ENCODE measurements at regions not wholly inside any gene's neighbourhood (a gene's known extent, or its start where the extent isn't known, plus 50 kb on each side); places are given as distances from the start of the nearest gene placed in this dataset.
A peak's percentile ranks its signal among the peaks of the same experiment; 100 is the strongest.

DNA sequence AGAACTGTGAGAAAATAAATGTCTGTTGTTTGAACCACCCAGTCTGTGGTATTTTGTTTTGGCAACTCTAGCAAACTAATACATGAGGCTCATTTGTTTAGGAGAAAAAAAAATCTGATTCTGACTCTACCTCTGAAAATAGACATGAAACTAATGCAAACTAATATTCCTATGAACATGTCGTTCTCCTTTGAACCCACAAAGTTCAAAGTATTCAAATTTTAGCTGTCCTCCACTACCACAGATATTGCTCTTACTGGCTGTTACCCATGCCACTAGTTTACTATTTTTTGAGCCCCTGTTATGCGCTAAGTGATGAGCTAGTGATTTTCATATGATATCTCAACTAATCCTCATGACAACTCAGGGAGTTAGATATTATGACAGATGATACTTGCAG lies 58.8 kb upstream of the ZNF804B start:
- DNase-seq: no peak

DNA sequence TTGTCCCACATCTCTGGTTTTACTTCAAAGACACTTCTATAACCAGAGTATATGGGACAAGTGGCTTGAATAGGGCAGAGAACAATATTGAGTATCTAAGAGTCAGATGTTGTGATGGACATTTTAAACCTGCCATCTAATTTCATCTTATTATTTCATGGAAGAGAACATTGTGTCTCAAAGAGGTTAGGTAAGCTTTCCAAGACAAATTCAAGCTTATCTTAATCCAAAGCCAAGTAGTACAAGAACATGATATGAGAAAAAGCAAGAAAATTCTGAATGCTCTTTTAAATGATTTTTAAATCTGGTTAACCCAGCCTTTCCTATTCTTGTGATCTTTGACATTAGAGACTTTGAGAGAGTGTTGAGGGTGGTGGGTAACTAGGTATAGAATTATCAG lies 65.3 kb upstream of the ZNF804B start:
- DNase-seq: no peak

DNA sequence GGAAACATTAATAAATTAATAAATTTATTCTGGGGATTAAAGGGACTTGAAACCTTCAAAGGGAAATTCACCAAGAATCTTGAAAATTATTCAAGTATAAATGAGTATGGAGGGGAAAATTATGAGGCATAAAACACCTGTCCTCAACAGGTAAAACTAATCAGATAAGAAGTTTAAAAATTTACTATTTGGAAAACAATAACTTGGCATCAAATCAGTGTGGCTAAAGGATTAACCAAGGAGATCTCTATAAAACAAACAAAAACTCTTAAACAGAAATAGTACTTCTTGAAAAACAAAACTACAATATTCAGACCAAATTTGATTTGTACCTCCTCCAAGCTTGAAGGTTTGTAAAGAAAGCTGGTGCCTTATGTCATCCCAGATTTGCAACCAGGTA lies 66.4 kb upstream of the ZNF804B start:
- no peak for DNase-seq

DNA sequence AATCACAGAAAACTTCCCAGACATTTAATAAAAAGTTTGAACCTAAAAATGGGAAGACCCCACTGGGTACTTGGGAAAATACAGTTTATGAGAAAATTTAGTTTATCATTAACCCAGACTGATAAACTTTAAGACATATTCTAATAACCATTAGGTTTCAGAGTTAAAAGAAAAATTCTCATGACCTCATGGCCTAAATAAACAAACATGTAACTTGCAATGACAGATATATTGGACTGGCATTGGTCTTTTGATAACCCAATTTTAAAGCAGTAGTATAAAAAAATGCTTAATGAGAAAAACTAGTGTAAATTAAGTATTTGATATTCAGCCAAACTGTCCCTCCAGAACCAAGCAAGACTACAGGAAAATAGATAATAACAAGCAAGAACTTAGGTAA lies 67.0 kb upstream of the ZNF804B start:
- no peak for DNase-seq

DNA sequence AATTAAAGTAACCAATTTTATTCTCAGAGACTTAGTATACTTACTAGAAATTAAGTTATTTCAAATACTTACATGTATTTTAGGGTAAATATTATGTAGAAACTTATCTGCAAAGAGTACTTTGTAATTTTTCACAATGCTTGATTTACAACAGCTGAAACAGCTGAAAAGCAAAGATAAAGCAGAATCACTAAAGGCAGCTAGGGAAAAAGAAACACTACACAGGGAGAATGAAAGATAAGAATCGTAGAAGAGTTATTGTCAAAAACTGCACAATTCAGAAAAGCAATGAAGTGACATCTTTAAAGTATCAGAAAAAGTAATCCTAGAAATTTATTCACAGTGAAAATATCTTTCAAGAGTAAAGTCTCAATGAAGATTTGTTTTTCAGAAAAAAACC lies 69.7 kb upstream of the ZNF804B start:
- no peak for DNase-seq

DNA sequence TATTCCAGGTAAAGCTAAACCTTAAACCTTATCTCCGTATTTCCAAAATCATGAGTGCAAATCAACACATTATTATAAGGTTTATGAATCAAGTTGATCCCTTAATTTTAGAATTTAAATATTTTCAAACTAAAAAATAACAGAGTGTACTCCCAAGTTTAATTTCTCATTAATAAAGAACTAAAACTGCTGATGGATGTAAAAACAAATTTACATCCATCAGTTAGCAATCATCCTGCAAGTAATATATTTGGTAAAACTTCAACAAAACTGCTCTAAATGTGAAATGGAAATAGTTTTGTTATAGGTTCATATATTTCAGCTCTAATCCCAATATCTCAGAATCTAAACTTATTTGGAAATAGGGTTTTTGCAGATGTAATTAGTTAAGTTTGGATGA lies 71.3 kb upstream of the ZNF804B start:
- no peak for DNase-seq

DNA sequence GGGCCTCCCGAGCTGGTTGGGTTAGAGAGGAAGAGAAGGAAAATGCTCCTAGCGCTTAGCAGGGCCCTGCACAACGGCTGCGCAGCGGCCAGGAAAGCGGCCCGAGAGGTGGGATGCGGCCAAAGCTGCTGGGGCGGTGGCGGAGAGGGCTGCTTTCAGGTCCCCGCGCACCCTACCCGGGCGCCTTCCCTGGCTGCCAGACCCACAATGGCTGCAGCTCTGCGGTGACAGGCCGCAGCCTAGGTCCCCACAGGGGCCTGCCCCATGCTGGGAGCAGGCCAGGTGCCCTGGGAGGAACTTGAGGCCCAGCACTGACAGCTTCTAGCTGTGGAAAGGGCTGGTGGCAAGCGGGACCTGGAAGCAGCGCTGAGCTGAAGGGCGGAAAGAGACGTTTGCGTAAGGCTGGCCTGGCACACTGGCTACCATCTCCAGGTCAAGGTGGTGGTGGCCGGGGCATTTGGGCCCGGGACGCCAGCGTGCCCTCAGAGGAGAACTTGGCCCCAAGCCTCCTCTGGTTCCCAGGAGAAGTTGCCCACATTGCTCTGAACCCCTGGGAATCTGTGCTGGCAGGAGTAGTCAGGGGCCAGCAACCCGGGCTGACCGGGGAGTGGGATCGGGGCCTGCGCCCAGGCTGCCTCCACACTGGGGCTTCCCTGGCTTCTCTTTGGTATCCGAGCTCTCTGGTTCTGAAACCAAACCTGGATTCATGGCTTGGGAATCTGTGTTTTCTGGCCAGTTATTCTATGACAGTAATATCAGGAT lies 72.9 kb upstream of the ZNF804B start:
- DNase-seq: no peak

DNA sequence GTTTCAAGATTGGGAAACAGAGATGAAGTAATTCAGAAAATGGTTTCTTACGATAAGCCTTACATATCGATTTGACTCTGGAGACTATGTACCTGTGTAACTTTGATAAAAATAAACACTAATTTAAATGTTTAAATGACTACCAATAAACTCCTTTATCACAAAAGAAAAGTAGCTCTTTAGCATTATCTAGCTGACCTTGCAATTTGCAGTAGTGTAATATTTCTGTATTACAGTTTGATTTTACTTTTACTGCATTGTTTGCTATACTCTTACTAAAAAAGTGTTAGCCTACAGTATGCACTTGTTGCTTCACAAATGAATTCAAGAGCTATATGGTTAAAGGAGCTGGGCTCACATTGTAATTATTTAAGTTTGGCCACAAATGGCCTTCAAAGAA lies 77.8 kb upstream of the ZNF804B start:
- no peak for DNase-seq

DNA sequence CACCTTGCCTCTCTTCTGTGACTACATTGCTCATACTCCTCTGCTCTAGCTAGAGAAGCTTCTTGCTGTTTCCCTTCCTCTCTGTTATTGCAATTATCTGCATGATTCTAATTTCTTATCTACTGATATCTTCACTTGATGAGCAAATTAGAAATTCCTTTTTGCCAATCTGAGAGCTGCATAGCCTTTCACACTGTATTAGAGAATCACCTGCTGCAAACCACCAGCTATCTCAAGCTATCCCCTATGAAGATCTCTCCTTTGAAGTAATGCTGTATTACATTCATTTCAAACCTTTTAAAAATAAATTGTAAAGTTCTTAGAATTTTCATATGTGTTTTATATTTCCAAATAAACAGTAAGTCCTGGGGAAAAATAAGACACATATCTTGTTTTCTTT lies 89.0 kb upstream of the ZNF804B start:
- no peak for DNase-seq

DNA sequence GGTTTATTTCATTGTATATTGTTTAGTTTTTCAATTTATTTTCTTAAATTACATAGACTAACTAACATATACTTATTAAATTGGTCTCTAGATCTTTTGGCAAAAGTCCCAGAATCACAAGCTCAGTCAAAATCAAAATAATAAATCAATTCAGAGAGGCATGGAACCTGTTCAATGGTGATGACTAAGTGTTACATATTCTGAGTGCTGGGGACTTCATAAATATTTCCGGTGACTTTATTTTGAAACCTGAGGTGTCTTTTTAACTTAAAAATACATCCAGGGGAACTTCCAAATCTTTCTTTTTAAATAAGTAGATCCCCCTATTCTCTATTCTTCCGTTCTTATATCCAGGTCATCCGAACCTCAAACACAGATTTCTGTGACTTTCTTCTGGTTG lies 89.6 kb upstream of the ZNF804B start:
- DNase-seq: no peak

DNA sequence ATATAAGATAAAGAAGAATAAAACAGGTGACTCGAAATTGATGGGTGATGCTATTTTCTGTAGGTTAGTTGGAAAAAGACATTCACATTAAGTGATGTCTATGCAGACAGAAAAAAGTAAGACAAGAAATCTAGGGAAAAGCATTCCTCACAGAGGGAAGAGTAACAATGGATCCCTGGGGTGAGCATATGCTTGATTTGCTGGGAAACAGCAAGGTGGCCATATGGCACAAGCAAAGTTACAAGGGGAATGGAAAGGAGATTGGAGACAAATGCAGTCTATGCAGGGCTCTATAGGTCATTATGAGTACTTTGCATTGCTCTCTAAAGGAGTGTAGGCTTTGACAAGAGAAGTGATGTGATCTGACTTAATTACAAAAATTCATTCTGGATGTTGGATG lies 90.9 kb upstream of the ZNF804B start:
- no peak for DNase-seq

DNA sequence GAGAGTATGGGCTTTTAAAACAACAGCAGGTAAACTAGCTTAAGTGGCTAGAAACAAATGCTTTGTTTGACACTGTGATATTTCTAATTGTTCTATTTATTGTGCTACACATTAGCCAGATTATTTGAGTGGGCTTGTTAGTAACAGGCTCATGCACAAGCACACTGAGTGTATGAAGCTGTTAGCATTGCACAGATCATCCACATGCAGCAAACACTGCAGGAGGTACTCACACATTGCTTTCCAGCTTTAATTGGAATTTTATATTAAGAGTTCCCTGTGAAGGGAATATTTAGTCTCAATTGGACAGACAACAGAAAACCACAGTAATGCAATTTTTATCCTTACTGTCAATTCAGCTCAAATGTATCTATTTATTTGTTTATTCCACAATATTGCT lies 92.9 kb upstream of the ZNF804B start:
- DNase-seq: no peak

DNA sequence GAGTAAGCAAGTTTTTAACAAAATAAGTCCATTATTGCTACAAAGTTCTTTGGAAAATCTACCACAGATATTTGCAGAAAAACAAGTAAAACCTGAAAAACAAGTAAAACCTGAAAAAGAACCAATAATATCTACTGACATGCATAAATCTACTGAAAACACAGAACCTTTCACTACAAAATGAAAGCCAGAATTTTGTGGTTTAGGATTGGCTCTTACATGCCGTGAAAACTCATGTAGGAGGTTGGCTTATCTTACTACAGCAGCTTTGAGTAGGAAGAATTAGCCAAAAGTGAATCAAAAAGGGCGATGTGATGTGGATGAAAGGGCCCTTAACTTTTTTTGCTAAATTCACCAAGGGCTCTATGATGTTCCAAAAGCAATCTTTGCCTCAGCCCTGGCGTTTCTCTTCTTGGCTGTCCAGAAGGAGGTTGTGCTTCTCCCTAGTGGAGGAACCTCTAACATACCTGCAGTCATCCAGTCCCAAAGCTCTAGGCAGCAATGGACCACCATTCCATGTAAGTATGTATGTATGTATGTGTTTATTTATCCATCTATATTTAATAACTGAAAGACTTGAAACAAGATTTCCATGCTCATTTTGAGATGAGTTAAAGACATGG lies 93.5 kb upstream of the ZNF804B start:
- no peak for DNase-seq

DNA sequence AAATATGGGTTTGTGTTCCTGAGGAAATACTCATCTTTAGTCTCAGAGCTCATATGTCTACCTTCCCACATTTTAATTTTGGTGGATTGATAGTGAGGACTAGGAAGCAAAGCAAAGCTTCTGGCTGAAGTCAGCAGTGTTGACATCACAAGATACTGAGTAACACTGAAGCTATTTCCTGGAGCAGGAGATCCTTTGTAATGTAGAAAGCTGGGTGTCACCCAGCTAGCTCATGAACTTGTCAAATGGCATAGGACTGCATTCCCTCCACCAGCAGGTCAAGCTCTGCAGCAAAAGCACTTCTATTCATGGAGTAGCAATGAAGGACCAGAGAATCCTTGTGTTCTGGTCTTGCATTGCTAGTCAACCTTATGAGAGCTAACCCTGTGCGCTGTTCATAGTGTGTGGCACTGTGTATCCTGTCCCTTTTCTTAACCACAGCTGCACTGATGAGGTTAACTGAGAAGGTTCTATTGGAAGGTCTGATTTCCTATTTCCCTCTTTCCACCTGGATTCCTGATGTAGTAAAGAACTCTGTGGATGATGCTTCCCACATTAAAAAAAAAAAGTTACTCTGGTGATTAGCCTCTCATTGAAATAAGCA lies 94.8 kb upstream of the ZNF804B start:
- DNase-seq: peak; percentile 56

DNA sequence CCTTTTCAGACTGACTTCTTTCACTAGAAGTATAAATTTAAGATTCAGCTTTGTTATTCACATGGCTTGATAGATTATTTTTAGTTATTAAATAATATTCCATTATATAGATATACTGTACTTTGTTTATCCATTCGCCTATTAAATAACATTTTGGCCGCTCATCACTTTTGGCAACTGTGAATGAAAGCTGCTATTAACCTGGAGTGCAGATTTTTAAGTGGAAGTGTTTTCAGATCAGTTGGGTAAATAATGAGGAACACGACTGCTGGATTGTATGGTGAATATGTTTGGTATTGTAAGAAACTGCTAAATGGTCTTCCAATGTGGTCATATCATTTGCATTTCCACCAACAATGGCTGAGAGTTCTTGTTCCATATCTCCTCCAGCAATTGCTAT lies 97.6 kb upstream of the ZNF804B start:
- no peak for DNase-seq

DNA sequence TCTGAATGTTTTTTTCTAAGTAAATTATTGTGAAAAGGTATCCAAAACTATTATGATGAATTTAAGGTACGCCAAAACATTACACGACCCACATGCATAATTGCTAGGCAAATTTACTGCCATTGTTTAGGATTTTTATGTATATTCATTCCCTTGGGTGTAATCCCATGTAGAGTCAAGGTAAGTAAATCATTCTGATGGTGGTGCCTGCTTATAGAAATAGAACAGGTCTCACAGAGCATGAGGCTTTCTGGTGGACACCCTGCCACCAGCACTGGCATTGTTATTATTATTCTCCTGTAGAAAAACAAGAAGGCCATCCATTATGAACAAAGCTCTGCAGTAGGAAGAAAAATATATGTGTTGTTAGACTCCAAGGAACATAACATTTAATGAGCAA lies 111.7 kb upstream of the ZNF804B start:
- no peak for DNase-seq

DNA sequence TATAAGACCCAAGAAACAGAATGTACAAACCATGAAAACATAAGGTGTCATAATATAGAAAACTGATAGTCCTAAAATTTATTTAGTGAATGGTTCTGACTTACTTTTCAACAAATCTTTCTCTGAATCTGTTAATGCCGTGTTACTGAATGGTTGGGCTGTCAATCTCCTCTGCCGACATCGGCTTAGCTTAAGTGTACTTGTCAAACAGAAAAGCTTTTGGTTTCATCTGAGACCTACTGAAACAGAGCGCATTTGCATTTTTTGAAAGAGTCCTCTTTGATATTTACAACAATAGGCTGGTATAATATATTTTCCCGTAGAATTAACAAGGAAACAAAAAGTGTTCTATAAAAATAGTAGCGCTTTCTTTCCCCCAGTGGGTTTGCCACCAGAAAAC lies 120.9 kb upstream of the ZNF804B start:
- DNase-seq: no peak

DNA sequence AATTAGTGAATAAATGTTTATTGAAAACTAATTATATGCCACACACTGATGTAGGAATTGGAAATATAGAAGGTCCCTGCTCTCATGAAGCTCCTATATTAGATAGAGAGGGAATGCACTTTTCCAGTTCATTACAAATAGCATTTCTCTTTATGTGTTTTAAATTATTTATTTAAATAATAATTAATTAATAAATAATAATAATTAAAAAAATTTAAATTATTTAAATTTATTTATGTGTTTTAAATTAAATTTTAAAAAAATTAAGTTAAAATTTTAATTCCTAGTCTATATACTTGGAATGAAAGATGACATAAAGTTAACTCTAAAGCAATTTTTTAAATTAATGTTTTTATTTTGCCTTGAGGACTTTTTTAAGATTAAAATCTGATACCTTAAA lies 121.7 kb upstream of the ZNF804B start:
- no peak for DNase-seq

DNA sequence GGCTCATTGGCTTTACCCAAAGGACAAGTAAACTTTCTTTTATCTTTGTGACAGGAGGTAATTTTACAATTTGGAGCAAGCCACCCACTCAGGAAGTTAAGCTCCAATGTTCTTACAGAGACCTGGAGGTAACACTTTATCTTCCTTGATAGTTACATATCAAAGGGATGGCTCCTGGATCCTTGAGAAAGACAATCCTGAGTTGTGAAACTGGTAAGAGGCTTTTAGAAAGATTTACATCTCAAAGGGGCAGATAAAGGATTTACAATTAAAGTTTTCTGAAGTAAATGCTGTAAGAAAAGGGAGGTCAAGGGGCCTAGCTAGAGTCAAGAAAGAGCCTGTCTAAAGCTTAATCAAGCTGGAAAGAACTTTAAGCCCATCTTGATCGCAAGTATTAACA lies 124.4 kb upstream of the ZNF804B start:
- no peak for DNase-seq

DNA sequence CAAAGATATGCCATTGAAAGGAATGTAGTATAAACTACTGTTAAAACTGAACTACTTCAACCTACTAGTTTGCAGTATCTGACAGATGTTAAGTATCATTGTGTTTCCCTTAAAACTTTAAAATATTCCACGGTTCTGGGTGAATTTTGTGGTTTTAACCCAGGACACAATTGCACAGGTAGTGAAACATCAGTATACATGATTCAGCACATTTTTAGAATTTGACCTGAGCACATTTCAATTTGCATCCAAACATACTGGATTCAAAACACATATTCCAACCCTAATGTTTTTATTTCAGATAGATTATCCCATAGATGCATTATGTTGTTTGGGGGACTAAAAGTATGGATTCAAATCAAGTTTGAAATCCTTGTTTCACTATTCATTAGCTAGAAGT lies 129.9 kb upstream of the ZNF804B start:
- DNase-seq: no peak

DNA sequence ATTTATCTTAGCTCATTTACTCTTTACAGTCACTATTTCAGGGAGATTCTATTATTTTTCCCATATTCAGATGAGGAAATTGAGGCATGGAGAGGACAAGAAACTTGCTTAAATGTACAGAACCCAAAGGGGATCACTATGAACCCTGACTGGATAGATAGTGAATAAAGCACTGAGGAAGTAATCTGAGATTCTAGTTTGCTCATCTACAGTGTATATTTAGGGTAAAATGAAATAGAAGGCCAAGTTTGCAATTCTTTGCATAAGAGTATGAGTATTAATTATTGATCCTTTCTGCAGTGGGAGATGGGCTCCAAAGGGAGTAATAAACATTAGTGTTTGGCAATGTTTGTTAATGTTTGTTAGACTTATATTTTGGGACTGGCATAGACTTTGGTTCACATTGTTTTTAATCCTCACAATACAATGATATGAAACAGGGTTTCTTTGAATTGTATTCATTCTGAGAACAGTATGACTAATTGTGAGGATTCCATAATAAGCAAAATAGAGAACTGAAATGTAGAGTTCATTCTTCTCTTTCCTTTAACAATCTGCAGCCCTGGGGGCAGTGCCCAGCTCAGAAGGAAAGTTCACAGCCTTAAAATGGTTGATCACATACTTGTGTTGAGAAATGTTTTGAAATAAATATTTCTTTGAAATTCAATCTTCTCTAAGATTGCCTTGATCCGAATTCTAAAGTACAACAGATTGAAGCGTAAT lies 131.0 kb upstream of the ZNF804B start:
- no peak for DNase-seq

DNA sequence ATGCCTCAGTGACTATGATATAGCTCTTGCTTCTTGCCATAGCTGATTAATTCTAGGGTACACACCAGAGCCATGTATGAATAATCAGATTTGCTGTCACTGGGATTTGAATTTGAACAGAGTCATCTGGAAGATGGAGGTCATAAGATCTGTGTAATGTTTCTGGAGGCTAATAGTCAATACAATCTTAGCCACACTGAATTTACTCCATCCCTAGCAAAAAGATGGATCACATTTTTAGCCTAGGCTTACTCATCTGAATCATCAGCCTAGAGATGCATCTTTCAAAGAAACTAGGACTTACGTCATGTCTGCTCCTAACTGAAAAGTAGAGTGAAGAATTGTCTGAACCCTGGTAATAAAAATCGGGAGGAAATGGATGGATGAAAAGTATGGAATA lies 142.3 kb upstream of the ZNF804B start:
- DNase-seq: no peak

DNA sequence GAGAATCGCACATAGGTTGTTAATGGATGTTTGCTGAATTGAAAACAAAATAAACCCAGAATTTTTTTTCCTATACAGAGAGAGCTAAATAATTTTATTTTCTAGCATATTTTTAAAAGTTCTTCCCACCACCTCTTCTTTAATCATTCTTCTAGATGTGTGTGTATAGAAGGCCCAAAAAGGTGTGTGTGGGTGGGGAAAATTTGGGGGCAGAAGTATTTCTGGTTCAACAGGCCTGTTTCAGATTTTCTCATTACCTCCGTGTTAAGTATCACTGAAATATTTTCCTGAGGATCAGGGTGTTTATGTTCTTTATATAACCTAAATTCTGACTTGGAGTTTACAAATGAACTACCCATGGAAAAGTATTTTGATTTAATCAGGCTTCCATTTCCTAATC lies 144.2 kb upstream of the ZNF804B start:
- DNase-seq: no peak

DNA sequence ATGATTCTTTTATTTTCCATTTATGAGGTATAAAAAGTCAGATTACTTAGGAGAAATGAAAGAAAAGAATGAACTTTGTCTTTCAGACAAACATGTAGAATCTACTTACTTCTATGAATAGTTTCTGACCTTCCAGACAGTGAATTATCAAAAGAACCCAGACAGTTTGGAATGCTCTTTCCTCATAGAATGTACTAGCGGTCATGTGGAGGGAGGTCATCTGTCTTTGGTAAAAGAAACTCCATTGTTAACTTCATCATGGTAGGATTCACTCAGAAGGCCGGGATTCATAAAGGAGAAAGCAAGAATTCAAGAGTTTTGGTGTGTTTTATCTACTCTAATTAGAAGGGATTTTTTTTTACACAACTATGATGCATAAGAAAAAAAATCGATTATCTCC lies 144.8 kb upstream of the ZNF804B start:
- no peak for DNase-seq
